ENCODE measurements at regions not wholly inside any gene's neighbourhood (a gene's known extent, or its start where the extent isn't known, plus 50 kb on each side); places are given as distances from the start of the nearest gene placed in this dataset.
"Not testable (repeated sequence)": the region's sequence is repeated elsewhere in the genome, so short reads cannot be mapped to it uniquely, and the experiment has no call there.

GRCh38 chr7:6991169-6991611, 165.1 kb upstream of the CCZ1B start:
- ATAC-seq: not testable (repeated sequence)

- not testable (repeated sequence) for ATAC-seq
Measured at GRCh38 chr7:6991686-6992085, 165.6 kb upstream of the CCZ1B start.

GRCh38 chr7:6992133-6992532, 166.1 kb upstream of the CCZ1B start:
- not testable (repeated sequence) for ATAC-seq

GRCh38 chr7:6995026-6995425, 169.0 kb upstream of the CCZ1B start:
- not testable (repeated sequence) for ATAC-seq

- ATAC-seq: not testable (repeated sequence)
Measured at GRCh38 chr7:6995493-6996289, 169.6 kb upstream of the CCZ1B start.

GRCh38 chr7:6999067-6999666, 173.1 kb upstream of the CCZ1B start:
- not testable (repeated sequence) for ATAC-seq

GRCh38 chr7:7002418-7003062, 176.5 kb upstream of the CCZ1B start:
- peak; percentile 50 for ATAC-seq

- ATAC-seq: no peak
Measured at GRCh38 chr7:7005303-7005702, 177.0 kb upstream of the C1GALT1 start.

GRCh38 chr7:7005949-7006348, 176.4 kb upstream of the C1GALT1 start:
- ATAC-seq: not testable (repeated sequence)

GRCh38 chr7:7011241-7011640, 171.1 kb upstream of the C1GALT1 start:
- ATAC-seq: not testable (repeated sequence)

- not testable (repeated sequence) for ATAC-seq
Measured at GRCh38 chr7:7011751-7012150, 170.6 kb upstream of the C1GALT1 start.

GRCh38 chr7:7014827-7015595, 167.3 kb upstream of the C1GALT1 start:
- ATAC-seq: no peak

- ATAC-seq: no peak
Measured at GRCh38 chr7:7017707-7018280, 164.6 kb upstream of the C1GALT1 start.

- no peak for ATAC-seq
Measured at GRCh38 chr7:7018290-7018689, 164.1 kb upstream of the C1GALT1 start.

- no peak for ATAC-seq
Measured at GRCh38 chr7:7032221-7032620, 150.1 kb upstream of the C1GALT1 start.

- ATAC-seq: no peak
Measured at GRCh38 chr7:7035851-7036250, 146.5 kb upstream of the C1GALT1 start.

- ATAC-seq: not testable (repeated sequence)
Measured at GRCh38 chr7:7042286-7042893, 140.0 kb upstream of the C1GALT1 start.

GRCh38 chr7:7044806-7045205, 137.5 kb upstream of the C1GALT1 start:
- no peak for ATAC-seq

- no peak for ATAC-seq
Measured at GRCh38 chr7:7048213-7048612, 134.1 kb upstream of the C1GALT1 start.

- ATAC-seq: peak; percentile 25
Measured at GRCh38 chr7:7051206-7051877, 131.0 kb upstream of the C1GALT1 start.

GRCh38 chr7:7054252-7054830, 128.0 kb upstream of the C1GALT1 start:
- peak; percentile 85 for ATAC-seq

All from esophagus mucosa (tissue), 1 donor.